Dedifferentiated amniotic fluid mesenchymal stem cell (primary cell): ENCODE measurements at regions not wholly inside any gene's neighbourhood (a gene's known extent, or its start where the extent isn't known, plus 50 kb on each side); places are given as distances from the start of the nearest gene placed in this dataset.

Experiments
- DNase-seq: peaks from one replicate; pipeline ENCODE4 v3.0.0-alpha.2; 2016; ENCODE audit errors: extremely low spot score

DNA sequence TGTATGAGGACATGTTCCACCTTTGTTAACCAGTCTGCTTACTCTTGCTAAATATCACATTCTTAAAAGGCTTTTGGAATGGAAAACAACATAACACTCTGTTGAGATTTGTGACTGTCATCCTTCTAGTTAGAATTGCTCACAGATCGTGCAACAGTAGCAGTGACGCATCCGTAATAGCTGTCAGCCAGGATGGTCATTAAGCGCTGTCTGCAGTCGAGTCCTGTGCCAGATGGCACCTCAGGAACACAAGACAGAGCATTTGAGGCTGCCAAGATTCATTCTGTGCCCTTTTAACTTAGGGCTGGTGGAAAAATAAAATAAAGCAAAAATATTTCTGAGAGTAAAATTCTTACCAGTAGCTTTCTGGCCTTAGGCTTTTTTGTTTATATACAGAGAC, 348.6 kb downstream of the ANKRD7 start:
- DNase-seq: no peak

DNA sequence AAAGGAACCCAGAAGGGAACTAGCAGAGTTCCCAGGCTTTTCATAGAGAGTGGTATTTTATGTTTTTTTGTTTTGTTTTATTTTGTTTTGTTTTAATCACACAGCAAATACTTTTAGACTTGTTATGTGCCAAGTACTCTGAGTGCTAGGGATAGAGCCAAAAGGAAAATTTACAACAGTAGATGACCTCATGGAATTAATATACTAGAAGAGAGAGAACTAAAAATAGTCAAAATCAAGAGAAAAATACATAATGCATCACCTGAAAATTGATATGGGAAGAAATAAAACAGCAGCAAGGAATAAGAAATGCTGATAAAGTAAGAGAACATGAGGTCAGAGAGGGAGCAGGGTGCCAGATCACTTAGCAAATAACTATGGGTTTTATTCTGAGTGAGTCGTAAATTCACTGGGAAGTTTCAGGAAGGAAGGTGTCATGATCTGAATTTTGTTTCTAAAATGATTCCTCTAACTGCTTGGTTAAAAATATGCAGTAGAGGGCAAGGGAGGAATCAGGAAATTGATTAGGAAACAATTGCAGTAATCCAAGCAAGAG, 351.0 kb downstream of the ANKRD7 start:
- no peak for DNase-seq

DNA sequence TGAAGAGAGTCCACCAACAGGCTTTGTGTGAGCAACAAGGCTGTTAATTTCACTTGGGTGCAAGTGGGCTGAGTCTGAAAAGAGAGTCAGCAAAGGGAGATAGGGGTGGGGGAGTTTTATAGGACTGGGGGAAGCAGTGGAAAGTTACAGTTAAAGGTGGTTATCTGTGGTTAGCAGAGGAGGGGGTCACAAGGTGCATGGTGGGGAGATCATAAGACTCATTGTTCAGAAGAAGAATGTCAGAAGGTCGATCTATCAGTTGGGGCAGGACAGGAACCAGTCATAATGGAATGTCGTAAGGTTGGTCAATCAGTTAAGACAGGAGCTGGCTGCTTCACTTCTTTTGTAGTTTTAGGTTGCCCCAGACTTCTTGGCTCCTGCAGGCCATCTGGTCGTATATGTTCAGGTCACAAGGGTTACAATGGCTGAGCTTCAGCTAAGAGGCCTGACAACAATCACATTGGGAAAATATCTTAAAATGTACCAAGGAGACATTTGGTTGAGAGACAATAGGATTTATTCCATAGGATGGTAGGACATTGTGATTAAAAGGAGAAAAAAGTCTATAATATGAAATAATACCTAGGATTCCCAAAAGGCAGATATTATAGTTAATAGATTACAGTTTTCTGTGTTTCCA, 356.4 kb downstream of the ANKRD7 start:
- no peak for DNase-seq

DNA sequence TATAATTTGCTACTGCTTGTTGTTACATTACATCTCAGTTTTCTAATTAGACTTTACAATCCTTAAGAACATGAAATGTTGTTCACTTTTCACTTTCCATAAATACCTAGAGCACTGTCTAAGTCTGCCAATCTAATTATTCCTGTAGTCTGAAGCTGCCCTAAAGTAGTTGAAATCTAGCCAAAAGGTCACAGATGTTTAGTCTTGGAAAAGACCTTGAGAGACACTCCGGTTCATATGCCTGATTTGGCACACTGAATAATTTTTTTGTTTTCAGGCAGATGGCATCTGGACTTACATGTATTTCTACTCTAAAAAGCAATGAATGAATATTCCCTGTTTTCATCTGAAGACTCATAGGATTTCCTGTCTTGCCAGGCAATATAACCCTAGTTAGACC, 359.1 kb downstream of the ANKRD7 start:
- no peak for DNase-seq

DNA sequence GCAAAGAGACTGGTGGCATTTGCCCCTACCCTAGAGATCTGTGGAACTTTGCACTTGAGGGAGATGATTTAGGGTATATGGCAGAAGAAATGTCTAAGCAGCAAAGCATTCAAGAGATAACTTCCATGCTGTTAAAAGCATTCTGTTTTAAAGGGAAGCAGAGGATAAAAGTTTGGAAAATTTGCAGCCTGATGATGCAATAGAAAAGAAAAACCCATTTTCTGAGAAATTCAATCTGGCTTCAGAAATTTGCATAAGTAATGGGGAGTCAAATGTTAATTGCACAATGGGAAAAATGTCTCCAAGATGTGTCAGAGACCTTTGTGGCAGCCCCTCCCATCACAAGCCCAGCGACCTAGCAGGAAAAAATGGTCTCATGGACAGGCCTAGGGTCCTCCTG, 361.7 kb downstream of the ANKRD7 start:
- DNase-seq: no peak

DNA sequence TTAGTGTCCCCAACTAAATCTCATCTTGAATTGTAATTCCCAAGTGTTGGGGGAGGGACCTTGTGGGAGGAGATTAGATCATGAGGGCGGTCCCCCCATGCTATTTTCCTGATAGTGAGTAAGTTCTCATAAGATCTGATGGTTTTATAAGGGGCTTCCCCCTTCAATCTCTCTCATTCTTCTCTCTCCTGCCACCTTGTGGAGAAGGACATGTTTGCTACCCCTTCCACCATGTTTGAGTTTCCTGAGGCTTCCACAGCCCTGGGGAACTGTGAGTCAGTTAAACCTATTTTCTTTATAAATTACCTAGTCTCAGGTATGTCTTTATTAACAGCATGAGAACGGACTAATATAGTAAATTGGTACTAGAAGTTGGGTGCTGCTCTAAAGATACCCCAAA, 365.6 kb downstream of the ANKRD7 start:
- no peak for DNase-seq

DNA sequence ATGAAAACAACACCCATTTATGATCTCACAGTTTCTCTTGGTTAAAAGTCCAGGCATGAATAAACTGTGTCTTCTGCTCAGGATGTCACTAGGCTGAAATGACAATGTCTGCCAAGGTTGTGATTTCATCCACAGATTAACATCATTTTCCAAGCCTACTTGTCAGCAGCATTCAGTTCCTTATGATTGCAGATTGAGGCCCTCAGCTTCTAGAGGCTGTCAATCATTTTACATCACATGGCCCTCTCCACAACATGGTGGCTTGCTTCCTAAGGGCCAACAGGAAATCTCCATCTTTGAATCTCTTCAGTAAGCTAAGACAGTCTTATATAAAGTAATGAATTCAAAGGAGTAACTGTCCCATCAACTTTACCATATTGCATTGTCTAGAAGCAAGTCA, 377.6 kb downstream of the ANKRD7 start:
- DNase-seq: no peak

DNA sequence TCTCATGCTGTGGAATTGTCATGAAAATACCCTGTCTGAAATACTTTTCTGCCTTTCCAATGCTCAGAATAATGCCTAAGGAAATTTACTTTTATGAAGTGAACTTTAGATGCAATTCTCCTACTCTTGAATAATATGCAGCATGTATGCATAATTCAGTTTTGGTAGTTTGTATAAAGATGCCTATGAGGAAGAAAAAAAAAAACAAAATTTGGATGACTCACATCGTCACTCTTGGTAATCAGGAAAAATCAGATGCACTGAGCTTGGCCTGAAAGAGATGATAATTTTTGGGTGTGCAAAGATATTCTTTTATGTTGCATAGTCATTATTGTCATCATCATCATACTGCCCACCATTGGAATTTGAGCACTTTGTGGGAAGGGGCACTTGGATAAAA, 382.1 kb downstream of the ANKRD7 start:
- DNase-seq: no peak

DNA sequence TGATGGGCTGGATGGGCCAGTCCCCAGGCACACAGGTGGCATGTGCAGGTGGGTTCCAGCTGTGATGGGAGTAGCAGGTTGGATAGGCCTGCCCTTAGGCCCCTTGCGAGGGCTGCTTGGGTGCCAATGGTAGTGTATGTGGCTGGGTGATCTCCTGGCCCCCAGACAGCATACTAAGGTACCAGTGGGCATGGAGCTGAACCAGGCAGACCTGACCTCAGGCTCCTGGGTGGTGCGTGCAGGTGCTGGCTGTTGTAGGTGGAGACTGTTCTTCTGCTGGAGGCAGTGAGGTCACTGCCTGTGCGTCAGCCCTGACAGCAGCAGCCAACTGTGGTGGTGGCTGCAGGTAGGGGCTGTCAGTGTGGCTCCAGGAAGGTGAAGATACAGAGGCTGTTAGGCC, 384.7 kb downstream of the ANKRD7 start:
- no peak for DNase-seq

DNA sequence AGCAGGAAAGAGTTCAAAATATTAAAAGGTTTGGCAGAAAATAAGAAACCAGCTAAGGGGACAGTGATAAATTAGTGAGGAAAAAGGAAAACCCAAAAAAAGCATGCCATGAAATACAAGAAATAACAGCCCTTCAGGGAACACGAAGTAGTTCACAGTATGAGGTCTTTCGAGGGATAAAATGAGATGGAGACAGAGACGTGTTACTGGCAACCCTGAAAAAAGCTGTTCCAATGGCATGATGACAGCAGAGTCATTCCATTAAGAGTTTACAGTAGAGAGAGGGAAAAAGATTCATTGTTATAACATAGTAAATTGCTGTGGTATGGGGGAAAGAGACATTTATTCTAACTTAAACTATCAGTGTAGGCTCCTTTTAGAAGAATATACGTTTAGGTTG, 391.2 kb downstream of the ANKRD7 start:
- DNase-seq: no peak

DNA sequence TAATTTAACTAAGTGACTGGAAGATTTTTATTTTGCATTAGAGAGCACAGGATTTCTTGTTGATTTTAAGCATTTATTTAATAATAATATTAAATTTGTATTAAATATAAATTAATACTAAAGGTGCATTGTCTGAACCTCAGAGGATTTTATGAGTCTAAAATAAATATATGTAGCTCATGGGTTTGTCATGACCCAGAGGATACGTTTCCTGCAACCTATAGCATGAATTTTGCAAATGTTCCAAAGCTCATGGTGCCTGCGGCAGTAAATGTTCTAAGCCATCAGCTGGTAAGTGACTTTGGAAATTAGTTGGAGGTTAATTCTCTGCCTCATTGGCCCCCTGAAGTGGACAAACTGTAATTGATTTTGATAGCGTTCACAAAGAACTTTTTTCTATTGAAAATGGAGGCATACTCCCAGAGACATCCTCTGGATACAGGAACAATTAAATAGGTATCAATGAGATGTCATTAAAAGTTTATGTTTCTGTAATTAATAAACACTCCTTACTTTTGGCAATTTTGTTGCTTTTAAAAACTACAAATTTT, 397.4 kb downstream of the ANKRD7 start:
- no peak for DNase-seq

DNA sequence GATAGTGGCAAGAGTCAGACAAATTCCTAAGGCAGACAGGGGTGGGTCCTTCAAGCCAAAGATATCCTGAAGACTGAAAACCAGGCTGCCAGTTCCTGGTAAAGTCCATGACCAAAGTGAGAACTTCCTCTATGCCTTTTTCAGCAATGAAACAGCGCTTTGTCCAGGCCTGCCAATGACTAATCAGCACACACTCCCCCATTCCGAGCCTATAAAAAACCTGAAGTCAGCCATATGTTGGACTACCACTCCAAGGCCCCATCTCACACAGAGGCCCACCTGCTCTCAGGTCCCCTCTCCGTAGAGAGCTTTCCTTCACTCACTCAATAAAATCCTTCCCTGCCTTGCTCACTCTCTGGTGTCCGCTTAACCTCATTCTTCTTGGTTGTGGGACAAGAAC, 402.2 kb downstream of the ANKRD7 start:
- DNase-seq: no peak

DNA sequence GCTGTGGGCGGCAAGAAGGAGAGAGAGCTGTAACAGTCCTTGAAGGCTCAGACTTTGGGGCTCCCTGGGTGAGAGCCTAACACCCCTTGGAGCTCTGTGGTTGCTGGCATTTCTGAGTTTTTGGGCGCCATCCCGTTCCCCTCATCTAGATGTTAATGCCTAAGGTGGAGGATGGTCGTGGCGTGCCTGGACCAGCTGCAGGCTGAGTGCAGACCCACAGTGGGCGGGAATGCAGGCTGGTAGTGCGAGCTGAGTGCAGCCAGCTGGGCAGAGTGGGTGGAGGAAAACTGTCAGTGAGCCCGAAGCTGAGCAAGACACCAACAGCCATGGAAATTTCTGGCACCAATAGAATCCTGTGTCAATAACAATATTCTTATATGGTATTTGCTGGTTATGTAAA, 403.0 kb downstream of the ANKRD7 start:
- DNase-seq: no peak

DNA sequence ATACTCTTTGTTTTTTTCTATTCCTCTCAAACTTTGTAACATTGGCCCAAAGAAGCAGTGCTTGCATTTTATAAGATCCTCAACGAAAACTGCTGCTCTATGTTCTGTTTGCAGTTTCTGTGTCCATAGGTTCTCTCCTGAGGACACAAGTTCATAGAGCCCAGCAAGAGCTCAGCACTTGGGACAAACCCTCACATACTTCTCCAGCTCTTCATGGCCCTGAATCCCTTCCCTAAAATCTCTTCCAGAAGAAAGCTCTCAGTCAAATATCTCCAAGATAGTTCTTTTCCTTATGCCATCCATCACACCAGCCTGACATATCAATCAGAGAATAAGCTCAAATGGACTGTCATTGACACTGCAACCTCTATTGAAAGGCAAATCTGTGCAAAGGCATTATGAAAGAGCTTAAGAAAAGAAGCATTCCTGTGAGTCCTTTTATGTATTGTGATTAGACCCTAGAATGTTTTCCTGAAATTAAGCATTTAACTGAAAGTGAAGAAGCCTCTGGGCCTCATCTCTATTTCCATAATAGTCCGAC, 405.5 kb downstream of the ANKRD7 start:
- no peak for DNase-seq

DNA sequence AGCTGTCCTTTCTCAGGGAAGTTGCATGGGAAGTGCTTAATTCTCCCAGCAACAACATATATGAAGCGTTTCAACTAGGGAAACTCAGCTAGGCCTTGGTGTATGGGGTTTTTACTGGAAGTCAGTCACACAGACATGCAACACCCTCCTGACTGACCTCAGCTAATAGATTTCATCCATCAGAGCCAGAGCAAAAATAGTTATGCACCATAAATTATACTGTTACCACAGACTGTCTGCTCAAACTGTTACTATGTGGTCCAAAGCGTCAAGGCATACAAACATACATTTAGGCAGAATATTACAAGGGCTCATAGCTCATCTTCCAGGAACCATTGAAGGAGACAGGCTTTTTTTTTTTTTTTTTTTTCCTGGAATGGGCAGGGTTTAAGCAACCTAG, 417.9 kb downstream of the ANKRD7 start:
- no peak for DNase-seq

DNA sequence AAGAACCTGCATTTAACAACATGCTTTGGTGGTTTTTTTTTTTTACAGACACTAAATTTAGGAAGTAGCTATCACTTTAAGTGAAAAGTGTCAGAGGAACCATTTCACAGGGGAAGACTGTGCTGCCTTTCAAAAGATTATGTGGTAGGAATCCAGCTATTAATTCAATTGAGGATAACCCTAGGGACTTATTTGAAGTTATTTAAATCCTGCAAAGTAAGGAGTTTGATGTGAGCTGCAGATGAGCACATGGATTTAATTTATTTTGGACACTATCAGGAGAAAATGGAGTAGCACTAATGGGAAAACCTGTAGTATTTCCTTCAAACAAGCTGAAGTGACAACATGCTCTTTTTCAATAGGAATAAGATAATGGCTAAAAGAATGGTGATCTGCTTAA, 419.8 kb downstream of the ANKRD7 start:
- DNase-seq: no peak

DNA sequence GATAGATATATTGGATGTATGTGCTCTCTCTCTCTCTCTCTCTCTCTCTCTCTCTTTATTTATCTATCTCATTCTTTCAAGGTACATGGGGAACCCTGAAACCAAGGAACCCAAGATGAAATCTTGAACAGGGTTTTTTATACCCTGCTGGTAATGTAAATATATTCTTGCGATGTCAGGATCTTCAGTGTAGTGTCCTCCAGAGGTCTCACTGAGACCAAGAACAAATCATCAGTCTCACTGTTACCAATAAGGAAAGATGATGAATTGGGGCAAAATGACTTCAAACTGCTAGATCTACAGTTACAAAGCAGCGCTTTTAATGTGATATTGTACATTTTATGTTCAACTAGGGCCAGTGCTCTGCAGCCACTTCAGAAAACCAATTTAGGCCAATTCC, 423.5 kb downstream of the ANKRD7 start:
- DNase-seq: no peak

DNA sequence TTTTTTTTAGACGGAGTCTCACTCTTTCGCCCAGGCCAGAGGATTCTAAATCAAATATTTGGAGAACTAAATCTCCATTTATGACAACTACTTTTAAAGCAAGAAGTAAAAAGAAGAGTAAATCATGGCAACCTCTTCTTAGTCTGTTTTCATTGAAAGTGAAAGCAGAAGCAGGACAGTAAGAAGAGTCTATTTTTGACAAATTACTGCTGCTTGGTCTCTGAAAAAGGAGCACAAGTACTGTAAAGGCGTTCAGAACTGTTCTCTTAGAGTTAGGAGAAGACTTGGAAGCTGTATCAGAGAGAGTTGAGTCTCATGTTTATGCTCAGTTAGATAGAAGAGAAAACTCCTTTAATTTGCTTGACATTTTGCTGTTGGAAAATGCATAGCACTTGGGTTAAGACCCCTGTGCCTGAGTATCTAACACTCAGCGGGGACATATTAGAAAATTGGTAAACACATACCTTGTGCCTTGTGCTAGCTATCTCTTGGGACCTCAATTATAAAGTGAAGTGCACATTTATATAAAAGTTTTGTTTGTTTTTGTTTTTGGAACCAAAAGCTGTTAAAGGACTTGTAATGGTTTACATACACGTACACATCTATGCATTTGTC, 433.0 kb downstream of the ANKRD7 start:
- DNase-seq: no peak

DNA sequence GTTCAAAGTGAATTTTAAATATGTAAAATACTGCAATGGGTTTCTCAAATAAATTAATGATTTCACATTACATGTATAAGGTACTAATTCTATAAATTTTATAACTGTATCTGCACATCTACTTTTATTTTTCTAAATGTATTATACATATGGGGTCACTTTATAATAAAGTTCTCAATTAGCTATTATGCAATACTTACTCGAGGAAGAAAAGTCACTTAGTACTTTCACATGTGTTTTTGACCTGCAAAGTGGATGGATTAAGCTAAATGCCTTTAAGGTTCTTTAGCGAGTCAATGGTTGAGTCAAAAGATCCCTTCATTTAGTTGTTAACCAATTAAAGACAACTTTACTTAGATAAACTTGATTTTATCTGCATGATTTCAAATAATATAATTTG, 437.8 kb downstream of the ANKRD7 start:
- DNase-seq: no peak

DNA sequence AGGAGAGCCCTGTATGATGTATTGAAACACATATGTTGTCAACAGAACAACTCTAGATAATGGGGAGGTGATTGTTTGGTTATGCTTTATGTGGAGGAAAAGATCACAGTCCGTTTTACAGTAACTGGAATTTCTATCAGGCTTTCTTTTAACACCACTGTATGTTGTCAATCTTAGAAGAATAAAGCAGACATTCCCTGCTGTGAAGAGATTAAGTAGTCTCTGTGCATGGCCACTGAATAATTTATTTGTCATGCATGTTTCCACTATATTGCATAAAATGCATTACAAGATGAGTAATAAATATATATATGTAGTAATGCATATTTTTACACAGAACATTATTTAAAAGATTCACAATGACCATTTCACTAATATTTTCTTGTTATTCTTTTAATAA, 440.0 kb downstream of the ANKRD7 start:
- no peak for DNase-seq

DNA sequence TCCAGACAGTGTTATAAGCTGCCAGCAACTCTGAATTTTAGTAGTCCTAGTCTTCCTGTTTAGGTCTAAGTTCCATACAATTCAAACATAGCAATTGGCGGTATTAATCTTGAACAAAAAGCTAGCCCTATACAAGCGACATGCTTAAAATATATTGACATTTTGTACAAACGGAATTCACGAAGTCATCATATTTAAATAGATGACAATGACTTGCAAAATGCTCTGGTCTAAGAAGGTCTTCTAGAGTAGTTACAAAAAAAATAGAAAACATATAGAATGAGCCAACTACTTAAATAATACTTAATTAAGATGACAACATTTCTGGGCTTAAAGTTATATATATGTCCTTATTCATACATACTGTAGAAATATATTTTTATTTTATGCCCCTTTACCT, 446.6 kb downstream of the ANKRD7 start:
- no peak for DNase-seq

DNA sequence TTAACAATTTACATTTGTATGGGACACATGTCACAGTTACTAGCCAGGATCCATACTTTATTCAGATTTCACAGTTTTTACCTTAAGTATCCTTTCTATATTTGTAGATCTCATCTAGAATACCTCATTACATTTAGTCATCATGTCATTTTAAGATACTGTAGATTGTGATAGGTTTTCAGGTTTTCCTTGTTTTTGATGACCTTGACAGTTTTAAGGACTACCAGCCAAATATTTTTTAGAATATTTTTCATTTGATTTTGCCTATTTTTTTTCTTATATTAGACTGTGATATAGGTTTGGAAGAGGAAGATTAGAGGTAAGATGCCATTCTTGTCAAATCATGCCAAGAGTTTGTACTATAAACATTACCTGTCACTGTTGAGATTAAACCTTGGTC, 460.3 kb downstream of the ANKRD7 start:
- no peak for DNase-seq

DNA sequence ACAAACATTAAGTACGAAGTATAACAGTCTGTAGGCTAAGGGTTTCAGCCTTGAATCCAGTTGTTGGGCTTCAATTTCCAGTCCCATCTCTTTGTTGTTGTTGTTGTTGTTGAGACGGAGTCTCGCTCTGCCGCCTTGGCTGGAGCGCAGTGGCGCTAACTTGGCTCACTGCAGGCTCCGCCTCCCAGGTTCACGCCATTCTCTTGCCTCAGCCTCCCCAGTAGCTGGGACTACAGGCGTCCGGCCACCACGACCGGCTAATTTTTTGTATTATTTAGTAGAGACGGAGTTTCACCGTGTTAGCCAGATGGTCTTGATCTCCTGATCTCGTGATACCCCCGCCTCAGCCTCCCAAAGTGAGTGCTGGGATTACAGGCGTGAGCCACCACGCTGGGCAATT, 464.9 kb downstream of the ANKRD7 start:
- DNase-seq: no peak
